Activated B cell treated with CpG ODN at 0.5 μM for 24 hours (primary cell): ENCODE measurements at regions not wholly inside any gene's neighbourhood (a gene's known extent, or its start where the extent isn't known, plus 50 kb on each side); places are given as distances from the start of the nearest gene placed in this dataset.

ENCODE experiments used
- ATAC-seq: fragments of 200-7000 bp; cut with Tn5 transposase; one replicate; pipeline ENCODE4 v1.10.0; 2021; ENCODE audit warnings: low read depth, mild to moderate bottlenecking, moderate library complexity
- CTCF ChIA-PET: fragments of 350-600 bp; sonication (Branson Sonifier 250); formaldehyde crosslinking; loops from one replicate; lab custom pipeline; 2021; ENCODE audit warnings: antibody characterized with exemption; lab: Charles Lee
- POLR2A ChIA-PET: fragments of 350-600 bp; sonication (Branson Sonifier 250); formaldehyde crosslinking; loops from one replicate; lab custom pipeline; 2021; ENCODE audit warnings: antibody characterized with exemption; lab: Charles Lee
- DNase-seq: peaks from one replicate; pipeline ENCODE4 v3.0.0; 2022
- H3K27ac Mint-ChIP-seq: one replicate; pipeline ENCODE4 v1.8.0; 2020; ENCODE audit warnings: mixed read lengths
- H3K27me3 Mint-ChIP-seq: one replicate; pipeline ENCODE4 v1.8.0; 2021; ENCODE audit warnings: mixed read lengths
- H3K36me3 Mint-ChIP-seq: one replicate; pipeline ENCODE4 v1.8.0; 2021; ENCODE audit warnings: low read depth, mixed read lengths
- H3K4me1 Mint-ChIP-seq: one replicate; pipeline ENCODE4 v1.8.0; 2021; ENCODE audit warnings: mixed read lengths
- H3K4me3 Mint-ChIP-seq: one replicate; pipeline ENCODE4 v1.8.0; 2020; ENCODE audit warnings: mild to moderate bottlenecking, mixed read lengths
- H3K9me3 Mint-ChIP-seq: one replicate; pipeline ENCODE4 v1.8.0; 2020; ENCODE audit warnings: mixed read lengths
- CTCF ChIP-seq: fragments of 200-600 bp; IDR thresholded peaks from one replicate; pipeline ENCODE4 v1.8.0; 2022; ENCODE audit warnings: antibody characterized with exemption, mild to moderate bottlenecking
- intact Hi-C: fragments of 100-400 bp; cut with micrococcal nuclease; formaldehyde crosslinking; loops from one replicate; pipeline ENCODE4 v1.15.1; 2024

GRCh38 chr9:726005-726404 lies 115.5 kb upstream of the DMRT1 start:
- CTCF ChIA-PET = no interaction called here
- ATAC-seq (no peak), DNase-seq (no peak)
- TF ChIP-seq CTCF = no peak
- Mint-ChIP-seq H3K27ac (no peak overlapping the region), H3K27me3 (no peaks in the 10 kb centered on the region), H3K9me3 (no peaks in the 10 kb centered on the region), H3K4me3 (no peak overlapping the region), H3K36me3 (no peaks in the 10 kb centered on the region), H3K4me1 (no peaks in the 10 kb centered on the region)
- intact Hi-C loops = no loop called here
- POLR2A ChIA-PET = no interaction called here

- POLR2A ChIA-PET = no interaction called here
- H3K36me3 Mint-ChIP-seq = no peaks in the 10 kb centered on the region
- TF ChIP-seq CTCF = no peak
These were observed 113.7 kb upstream of the DMRT1 start for GRCh38 chr9:727767-728166.

GRCh38 chr9:728535-728934 lies 113.0 kb upstream of the DMRT1 start:
- ATAC-seq (no peak), DNase-seq (no peak)
- Mint-ChIP-seq H3K27ac (no peak overlapping the region), H3K9me3 (no peaks in the 10 kb centered on the region), H3K36me3 (no peaks in the 10 kb centered on the region), H3K27me3 (no peaks in the 10 kb centered on the region), H3K4me3 (no peak overlapping the region), H3K4me1 (no peaks in the 10 kb centered on the region)
- ChIA-PET POLR2A (no interaction called here), CTCF (no interaction called here)
- no peak for TF ChIP-seq CTCF
- intact Hi-C loops = no loop called here

More at GRCh38 chr9:727767-728166, 113.7 kb upstream of the DMRT1 start:
- H3K4me1 Mint-ChIP-seq = no peaks in the 10 kb centered on the region
- no peak for ATAC-seq
- CTCF ChIA-PET = no interaction called here
- H3K4me3 Mint-ChIP-seq = no peak overlapping the region
- no peaks in the 10 kb centered on the region for H3K27me3 Mint-ChIP-seq
- intact Hi-C loops = no loop called here
- DNase-seq = no peak
- H3K27ac Mint-ChIP-seq = no peak overlapping the region
- no peaks in the 10 kb centered on the region for H3K9me3 Mint-ChIP-seq

- TF ChIP-seq CTCF = no peak
- POLR2A ChIA-PET = no interaction called here
- H3K27me3 Mint-ChIP-seq = no peaks in the 10 kb centered on the region
- no peaks in the 10 kb centered on the region for H3K36me3 Mint-ChIP-seq
- CTCF ChIA-PET = no interaction called here
- H3K4me3 Mint-ChIP-seq = no peak overlapping the region
- no peak for ATAC-seq
- H3K4me1 Mint-ChIP-seq = no peaks in the 10 kb centered on the region
- intact Hi-C loops = no loop called here
- H3K27ac Mint-ChIP-seq = no peak overlapping the region
- H3K9me3 Mint-ChIP-seq = no peaks in the 10 kb centered on the region
- no peak for DNase-seq
These were observed 110.0 kb upstream of the DMRT1 start for GRCh38 chr9:731474-731873.

- DNase-seq (no peak), ATAC-seq (no peak)
- no peaks in the 10 kb centered on the region for H3K36me3 Mint-ChIP-seq
- no peak overlapping the region for H3K27ac Mint-ChIP-seq
- H3K4me1 Mint-ChIP-seq = no peaks in the 10 kb centered on the region
- ChIA-PET CTCF (no interaction called here), POLR2A (no interaction called here)
- H3K4me3 Mint-ChIP-seq = no peak overlapping the region
- TF ChIP-seq CTCF = no peak
- H3K27me3 Mint-ChIP-seq = no peaks in the 10 kb centered on the region
- intact Hi-C loops = no loop called here
- no peaks in the 10 kb centered on the region for H3K9me3 Mint-ChIP-seq
These were observed 106.5 kb upstream of the DMRT1 start for GRCh38 chr9:734831-735511.
